GM10266 (cell line): ENCODE measurements at regions not wholly inside any gene's neighbourhood (a gene's known extent, or its start where the extent isn't known, plus 50 kb on each side); places are given as distances from the start of the nearest gene placed in this dataset.

ENCODE experiments used
- DNase-seq: peaks from one replicate; pipeline ENCODE4 v3.0.0; 2012; ENCODE audit errors: extremely low spot score
- CTCF ChIP-seq: IDR thresholded peaks from 2 replicates; pipeline ENCODE4 v1.5.1; 2012; ENCODE audit warnings: mild to moderate bottlenecking, low read depth; ENCODE audit not compliant: control insufficient read depth, insufficient read depth; ENCODE audit errors: missing control alignments

GRCh38 chr5:118711727-118712126, 276.6 kb downstream of the DTWD2 start:
- no peak for TF ChIP-seq CTCF
- DNase-seq, result no peak

GRCh38 chr5:118705959-118706667, 282.2 kb downstream of the DTWD2 start:
- no peak for DNase-seq
- no peak for TF ChIP-seq CTCF

- TF ChIP-seq CTCF, result no peak
Measured at GRCh38 chr5:118703241-118703640, 285.1 kb downstream of the DTWD2 start.

GRCh38 chr5:118701791-118702190, 286.6 kb downstream of the DTWD2 start:
- TF ChIP-seq CTCF, result no peak
- no peak for DNase-seq

More at GRCh38 chr5:118703241-118703640, 285.1 kb downstream of the DTWD2 start:
- DNase-seq, result no peak

- no peak for DNase-seq
- no peak for TF ChIP-seq CTCF
Measured at GRCh38 chr5:118700510-118700909, 287.8 kb downstream of the DTWD2 start.

GRCh38 chr5:118698774-118699173, 289.6 kb downstream of the DTWD2 start:
- TF ChIP-seq CTCF, result no peak

GRCh38 chr5:118696076-118696475, 292.3 kb downstream of the DTWD2 start:
- no peak for DNase-seq
- no peak for TF ChIP-seq CTCF

More at GRCh38 chr5:118698774-118699173, 289.6 kb downstream of the DTWD2 start:
- no peak for DNase-seq
